Right lung (tissue), 2 donors: ENCODE measurements at regions not wholly inside any gene's neighbourhood (a gene's known extent, or its start where the extent isn't known, plus 50 kb on each side); places are given as distances from the start of the nearest gene placed in this dataset.
A peak's percentile ranks its signal among the peaks of the same experiment; 100 is the strongest.

Source experiments
- DNase-seq, 2 donors: peaks; one replicate each; pipeline ENCODE4 v3.0.0-alpha.2; 2013

DNA sequence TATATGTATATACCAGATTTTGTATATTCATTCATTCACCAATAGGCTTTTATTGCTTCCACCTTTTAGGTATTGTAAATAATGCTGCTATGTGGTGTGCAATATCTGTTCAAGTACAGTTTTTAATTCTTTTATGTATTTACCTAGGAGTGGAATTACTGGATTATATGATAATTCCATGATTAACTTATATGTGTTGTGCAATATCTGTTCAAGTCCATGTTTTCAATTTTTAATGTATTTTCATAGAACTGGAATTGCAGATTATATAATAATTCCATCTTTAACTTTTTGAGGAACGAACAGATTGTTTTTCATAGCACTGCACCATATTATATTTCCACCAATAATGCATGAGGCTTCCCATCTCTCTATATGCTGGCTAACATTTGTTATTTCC is 50.6 kb upstream of the L3MBTL4 start:
- DNase-seq = no peak

DNA sequence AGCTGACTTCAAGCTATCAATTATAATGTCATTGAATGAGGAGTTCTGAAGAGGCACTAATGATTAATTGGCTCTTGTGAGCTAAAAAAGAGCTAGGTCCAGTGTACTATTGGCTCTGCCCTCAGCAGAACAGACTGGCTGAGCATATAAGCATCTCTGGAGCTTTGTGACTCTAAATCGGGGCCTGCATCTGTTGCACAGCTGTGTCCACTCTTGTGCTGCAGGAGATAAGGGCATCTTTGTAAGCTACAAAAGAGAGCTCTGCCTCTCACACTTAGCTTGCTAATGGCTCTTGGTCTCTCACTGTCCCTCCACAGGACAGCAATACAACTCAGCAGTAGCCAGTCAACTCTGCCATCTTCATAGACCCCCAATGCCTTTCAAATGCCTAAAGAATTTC is 61.5 kb upstream of the L3MBTL4 start:
- no peak for DNase-seq

DNA sequence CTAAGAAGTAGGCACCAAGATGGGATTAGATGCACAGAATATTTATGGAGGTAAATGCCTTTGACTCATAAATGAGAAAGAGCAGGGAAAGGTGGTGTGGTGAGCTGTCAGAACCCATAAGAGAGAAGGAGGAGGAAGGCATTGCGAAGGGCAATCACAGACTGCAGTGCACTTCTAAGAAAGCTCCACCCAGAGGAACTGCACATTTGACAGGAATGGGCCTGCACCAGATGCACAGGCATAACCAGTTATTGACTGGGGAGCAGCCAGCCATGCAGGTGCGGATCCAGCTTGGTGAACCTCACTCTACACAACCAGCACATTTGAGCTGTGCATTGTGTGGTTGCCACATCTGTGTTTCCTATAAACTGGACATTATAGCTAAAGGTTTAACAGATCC is 62.2 kb upstream of the L3MBTL4 start:
- DNase-seq = no peak

DNA sequence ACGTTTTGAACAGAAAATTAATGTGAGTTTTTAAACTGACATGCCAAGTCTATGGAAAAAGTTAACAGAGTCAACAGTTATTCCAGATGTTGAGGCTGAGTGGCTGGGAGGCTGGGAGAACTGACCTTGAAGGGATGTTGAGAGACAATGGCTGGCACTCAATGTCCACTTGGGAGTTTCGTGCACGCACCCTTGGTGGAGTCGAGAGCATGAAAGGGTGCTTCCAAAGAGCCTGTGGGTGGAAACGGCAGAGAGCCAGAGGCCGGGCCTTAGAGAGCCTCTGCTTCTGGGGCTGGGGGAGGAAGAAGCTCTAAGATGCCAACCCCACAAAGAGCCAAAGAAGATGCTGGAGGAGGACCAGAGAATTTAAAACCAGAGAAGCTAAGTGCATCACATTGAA is 63.4 kb upstream of the L3MBTL4 start:
- DNase-seq = no peak

DNA sequence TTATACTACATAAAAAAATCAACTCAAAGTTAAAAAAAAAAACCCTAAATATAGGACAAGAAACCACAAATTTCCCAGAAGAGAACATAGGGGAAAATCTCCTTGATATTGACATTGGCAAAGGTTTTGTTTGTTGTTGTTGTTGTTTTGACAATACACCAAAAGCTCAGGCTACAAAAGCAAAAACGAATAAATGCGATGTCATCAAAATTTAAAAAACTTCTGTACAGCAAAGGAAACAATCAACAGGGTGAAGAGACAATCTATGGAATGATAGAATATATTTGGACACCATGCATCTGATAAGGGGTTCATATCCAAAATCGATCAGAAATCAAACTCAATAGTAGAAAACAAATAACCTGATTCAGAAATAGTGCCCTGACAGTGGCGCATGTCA is 65.0 kb upstream of the L3MBTL4 start:
- DNase-seq = no peak

DNA sequence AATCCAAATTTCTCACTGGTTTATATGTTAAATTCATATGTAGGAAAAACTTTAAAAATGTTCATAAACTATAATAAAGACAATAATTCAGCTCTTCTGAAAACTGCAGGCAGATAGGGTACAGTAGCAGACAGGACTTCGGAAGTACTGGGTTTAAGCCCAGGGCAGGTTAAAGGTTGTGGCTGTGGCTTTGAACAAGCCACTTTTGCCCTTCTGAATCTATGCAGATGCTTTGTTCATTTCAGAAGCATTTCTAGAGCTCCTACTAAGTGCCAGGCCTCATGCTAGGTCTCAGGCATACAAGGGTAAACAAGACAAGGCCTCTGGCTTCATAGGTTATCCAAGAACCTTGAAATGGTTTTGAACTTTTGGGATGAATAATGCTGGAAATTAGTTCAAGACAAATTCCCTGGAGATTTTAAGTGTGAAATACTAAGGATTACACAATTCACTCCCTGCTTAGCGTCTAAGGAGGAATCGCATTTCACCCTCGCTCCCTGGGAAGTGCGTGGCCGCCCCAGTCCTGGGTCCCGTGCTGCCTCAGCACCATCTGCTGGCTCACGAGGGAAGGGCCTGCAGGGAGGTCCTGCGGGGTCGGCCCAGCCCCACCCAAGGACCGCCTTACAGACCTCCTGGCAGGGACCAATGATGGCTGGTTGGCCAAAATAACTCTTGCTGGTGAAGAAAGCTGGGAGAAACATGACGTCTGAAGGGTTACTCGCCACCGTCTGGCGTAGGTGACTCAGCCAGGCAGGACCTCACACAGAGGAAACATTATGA is 67.7 kb upstream of the L3MBTL4 start:
- peak; percentile 65 to 68 for DNase-seq

DNA sequence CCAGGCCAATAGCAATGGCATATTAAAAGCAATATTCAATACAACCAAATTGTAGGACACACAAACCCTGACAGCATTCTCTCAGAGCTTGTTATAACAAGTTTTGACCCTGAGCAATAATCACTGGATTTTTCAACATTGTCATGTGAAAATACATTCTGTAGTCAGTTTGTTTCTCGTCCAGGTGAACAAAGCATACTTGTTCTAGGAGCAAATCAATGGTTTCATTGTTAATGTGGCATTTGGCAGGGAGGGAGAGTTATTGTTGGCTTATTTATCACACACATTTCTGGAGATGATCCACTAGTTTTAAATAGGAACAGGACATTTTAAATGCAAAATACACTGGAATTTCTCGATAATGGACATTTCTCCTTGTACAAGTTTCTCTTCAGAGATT is 69.9 kb upstream of the L3MBTL4 start:
- DNase-seq = no peak

DNA sequence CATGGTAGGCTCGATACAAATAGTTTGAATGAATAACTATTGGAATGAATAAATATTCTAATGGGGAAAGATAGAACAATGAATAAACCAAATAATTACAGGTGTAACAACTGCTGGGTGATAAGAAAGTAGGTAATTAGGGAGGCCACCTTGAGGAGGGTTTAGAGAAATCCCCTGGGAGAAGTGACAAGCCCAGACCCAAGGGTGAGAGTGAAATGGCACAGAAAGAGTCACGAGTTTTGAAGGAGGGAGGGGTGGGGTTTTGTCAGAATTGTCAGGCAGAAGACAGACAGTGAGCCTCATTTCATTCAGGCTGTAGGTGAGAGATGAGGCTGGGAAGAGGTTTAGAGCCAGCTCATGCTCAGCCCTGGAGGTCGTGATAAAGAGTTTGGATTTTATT is 71.6 kb upstream of the L3MBTL4 start:
- DNase-seq = no peak

DNA sequence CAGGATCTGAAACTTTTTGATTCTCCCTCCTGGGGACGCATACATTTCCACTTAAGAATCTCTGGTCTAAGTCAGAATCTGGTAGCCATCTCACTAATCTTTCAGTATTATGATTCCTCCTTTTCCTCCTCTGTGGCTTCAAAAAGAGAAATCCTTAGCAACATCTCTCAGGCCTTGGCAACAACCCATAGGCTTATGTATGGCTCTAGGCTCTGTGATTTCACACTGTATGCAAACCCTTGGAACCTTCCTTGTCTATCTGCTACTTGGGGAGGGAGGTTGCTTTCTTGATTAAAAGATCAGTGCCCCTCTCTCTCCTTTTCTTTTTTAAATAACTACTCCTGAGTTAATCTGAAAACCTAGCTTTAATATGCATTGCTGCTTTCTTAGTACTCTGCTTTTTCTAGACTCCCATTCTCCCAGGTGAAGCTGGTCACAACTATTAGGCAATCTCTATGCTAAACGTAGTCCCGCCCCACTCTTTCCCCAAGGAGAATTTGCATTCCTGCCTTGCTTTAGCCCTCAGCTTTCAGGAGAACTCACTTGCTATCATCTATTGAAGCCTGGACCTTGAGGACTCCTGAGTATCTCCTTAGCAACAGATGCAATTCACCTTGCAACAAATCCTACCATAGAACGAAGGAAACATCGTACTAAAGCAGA is 72.2 kb upstream of the L3MBTL4 start:
- no peak for DNase-seq

DNA sequence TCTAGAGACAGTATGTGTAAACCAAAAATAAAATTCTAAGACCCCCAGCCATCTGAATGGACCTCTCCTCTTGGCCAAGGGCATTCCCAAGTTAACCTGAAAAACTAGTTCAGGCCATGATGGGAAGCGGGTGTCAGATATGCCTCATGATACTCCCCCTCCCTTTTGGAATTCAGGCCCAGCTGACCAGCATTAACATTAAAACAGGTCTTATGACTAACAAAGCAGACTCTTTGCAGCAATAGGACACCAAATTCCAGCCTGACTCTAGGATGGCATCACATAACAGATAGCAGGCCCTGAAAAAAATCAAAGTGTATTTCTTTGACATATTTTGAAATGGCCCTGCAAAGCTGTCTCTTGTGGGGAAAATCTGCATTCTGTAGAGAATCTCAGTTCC is 73.3 kb upstream of the L3MBTL4 start:
- no peak for DNase-seq

DNA sequence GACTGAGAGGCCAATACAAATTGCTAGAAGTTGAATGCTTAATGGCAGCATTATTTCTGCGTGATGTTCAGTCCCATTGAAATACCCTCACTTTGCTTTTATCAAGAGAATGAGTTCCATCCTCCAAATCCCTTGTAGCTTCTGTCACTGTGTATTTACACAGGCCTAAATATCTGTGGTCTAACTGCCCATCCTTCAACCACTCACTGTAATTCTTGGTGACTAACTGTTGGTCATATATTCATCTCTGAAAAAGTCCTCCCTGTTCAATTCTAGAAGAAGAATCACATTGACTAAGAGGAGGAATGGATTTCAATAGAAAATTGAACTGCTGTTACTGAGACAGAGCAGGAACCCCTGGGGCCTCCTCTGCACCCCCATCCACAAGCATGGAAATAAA is 74.2 kb upstream of the L3MBTL4 start:
- no peak for DNase-seq

DNA sequence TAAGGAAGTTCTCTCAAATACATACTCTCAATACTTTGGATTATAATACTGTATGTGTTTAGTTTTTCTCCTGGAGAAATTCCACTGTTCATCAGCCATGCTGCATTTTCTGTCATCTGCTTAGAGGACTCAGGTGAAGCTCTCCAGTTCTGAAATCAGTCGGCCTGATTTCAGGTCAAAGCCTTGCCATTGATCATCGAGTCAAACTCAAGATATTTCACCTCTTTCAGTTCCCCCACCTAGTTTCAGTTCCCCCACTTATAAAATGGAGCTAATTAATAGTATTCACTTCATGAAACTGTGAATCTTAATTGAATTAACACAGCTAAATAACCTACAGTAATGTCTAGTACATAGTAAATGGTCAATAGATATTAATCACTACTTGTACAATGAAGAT is 75.3 kb upstream of the L3MBTL4 start:
- DNase-seq = no peak

DNA sequence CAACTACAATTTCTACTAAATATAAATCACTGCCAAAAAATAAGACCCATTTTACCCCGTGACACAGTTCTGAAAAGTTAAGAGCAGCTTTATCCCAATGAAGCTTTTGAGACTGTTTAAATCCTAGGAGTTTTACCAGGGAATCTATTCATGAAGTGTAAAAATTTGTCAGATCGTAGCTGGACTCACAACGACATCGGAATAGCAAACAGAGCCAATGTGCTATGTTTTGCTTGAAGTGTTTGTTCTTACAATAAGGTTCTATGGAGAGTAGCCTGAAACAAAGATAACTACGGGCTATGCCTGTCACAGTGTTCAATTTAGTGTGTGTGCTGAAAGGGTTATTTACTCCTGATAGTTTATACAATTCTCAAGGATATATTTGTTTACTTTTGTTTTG is 78.5 kb upstream of the L3MBTL4 start:
- no peak for DNase-seq

DNA sequence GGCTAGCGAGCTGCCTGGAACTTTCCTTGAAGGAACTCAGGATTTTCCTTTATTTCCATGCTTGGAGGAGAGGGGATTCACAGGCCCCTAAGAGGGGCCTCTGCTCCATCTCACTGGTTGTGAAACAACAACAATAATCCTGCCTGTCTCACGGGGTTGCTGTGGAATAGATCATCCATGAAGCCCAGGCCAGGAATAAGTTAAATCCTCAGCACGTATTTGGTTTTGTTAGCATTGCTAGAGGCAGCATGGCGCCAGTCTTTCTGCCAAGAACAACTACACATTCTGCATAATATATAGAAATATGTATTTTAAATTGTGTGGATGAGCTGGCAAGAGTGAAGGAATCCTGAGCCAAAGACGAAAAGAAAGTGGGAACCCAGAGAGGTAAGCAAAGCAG is 80.8 kb upstream of the L3MBTL4 start:
- no peak for DNase-seq

DNA sequence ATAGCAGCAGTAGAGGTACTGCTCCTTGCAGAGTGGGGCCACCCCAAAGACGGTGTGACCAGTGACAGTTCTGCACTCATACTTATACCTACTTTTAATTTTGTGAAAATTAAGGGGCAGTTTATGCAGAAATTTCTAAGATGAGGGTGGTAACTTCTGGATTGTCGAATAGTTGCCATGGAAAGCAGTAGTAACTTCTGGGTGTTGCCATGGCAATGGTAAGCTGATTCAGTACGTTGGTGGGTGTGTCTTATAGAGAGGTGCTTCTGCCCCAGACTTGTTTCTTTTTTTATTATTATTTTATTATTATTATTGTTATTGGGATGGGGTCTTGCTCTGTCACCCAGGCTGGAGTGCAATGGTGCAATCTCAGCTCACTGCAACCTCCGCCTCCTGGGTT is 82.8 kb upstream of the L3MBTL4 start:
- DNase-seq = no peak

DNA sequence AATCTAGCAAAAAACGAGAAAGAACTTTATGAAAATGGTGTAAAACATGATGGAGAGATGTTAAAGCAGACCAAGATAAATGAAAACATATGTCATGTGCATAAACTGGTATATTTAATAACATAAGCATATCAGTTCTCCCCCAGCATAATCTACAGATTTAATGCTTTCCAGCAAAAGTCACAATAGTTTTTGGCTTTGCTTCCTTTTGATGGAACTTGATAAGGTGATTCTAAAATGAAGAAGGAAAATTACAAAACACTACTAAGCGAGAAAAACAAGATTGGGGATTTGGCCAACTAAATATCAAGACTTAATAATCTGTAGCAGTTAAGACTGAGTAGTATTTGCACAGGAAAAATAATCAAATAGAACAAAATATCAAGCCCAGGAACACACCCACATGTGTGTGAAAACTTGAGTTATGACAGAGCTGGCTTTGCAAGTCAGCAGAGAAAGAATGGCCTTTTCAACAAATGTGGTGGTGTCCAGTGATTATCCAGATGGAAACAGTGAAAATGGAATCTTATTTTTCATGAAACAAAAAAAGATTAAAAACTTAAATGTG is 83.7 kb upstream of the L3MBTL4 start:
- DNase-seq = no peak

DNA sequence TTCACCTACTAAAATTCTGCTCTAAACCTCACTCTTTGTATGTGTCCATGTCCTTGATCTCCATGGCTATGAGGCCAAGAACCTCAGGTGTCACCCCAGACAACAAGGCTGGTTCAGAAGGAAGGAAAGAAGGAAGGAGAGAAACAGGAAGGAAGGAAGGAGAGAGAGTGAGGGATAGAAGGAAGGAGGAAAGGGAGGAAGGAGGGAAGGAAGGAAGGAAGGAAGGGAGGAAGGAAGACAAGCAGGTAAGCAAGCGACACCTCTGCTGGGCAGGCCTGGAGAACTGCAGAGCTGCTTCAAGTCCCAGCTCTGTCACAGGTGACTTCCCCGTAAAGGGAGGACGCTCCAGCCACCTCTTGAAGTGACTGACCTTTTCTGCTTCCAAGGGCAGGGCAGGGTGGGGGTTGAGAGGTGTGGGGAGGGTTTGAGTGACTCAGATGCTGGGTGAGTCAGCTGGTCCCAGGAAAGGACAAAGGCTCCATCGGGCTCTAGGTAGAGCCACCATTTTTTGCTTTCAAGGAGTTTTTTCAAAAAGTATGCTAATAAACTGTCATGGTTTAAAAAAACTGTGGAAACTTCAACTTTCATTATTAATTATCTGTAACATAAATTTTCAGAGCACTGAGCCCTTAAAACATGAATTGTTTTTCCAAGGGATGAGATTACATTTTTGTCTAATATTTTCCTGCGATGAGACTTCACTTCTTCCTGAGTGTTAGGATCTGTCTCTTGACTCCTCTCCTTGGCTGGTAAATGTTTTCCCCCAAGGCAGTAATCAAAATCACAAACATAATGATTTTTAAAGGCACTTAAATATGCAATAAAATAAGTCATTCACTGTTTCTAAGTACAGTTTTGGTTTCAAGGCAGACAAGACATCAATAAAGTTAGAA is 90.1 kb upstream of the L3MBTL4 start:
- DNase-seq = no peak

DNA sequence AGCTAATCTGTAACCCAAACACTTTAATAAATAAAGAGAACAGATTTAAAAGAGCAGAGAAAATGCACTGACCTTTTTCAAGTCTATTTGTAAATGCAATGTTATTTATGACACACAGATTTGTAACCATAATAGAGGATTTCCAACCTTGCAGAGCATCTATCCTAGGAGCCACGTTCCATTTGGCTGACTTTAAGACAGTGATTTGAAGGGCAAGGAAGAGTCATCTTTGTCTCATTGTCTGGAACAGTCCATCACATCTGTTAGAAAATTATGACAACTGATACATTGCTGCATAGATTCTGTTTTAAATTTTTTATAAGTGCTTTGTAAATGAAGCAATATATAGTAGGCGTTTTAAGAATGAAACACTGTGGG is 90.8 kb upstream of the L3MBTL4 start:
- DNase-seq = no peak

DNA sequence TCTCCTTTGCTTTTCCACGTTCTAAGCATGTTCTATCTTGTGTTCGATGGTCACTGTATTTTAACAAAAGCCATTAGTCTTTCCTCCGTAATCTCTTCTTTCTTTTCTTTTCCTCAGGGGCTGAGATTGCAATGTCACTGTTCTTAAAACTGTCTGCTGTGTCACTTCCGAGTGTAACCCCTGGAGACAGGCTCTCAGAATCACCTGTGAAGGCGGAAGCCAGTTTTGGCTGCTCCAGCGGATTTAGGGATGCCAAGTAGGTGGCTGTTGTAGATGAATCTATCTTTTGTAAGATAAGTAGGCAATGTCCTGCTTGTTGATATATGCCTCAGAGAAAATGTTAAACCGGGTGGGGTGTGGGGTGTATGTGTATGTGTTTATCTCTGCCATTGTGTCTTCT is 94.7 kb upstream of the L3MBTL4 start:
- peak in 1 of 2 donors; percentile 17 for DNase-seq

DNA sequence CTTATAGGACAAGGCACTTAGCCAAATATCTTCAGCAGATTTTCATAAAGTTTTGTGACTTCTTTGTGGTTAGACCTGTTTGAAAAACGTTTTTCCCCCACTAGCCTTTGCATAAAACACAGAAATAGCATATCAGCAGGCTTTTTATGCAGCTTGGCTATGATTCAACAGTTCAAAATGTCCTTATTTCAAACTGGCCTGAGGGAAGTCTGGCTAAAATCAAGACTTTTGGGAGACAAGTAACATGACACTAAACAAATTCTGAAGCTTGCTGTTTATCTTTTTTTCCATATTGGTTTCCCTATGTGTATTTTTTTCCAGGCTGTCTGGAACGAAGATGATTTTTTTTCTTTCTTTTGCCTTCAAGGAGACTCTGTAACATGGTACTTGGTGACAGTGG is 95.1 kb upstream of the L3MBTL4 start:
- DNase-seq = peak; percentile 37 to 38

DNA sequence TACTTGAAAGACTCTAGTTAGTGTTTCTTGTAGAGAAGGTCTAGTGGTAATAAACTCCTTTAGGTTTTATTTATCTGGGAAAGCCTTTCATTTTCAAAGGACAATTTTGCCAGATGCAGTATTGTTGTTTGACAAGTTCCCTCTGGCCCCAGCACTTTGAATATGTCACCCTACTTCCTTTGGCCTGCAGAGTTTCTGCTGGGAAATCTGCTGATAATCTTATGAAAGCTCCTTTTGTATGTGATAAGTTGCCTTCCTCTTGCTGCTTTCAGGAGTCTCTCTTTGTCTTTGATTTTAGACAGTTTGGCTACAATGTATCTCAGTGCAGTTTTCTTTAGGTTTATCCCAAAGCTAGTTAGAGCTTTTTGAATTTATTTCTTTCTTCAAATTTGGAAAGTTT is 106.2 kb upstream of the L3MBTL4 start:
- no peak for DNase-seq

DNA sequence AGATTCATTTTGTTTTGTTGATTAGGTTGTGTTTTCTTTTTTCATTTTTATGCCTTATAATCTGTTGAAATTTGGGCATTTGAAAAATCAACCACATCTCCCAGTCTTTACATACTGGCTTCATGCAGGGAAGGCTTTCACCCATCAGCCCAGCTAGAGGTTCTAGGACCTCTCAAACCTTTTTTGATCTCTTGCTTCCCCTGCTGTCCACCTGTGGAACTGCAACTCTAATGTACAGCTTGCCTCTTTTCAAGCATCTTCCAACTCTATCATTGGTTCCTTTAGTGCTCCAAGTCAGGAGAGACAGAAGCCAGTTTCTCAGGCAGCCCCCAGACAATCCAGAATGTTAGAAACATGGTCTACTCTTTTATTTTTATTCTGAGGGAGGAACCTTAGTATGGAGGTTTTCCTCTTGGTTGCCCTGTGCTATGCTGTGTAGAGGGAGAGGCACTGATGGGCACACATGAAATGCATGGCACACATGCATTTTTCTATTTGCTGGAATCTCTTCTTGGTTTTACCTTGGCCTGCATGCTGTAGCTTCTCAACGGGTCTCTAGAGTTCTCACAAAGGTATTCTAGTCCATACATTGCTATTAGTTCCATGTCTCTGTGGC is 107.2 kb upstream of the L3MBTL4 start:
- no peak for DNase-seq
